GM23338 (cell line): ENCODE measurements at regions not wholly inside any gene's neighbourhood (a gene's known extent, or its start where the extent isn't known, plus 50 kb on each side); places are given as distances from the start of the nearest gene placed in this dataset.

Experiments used
- ATAC-seq: fragments of 200-7000 bp; cut with Tn5 transposase; 3 replicates; pipeline ENCODE4 v1.9.1; 2020
- DNase-seq: peaks from one replicate; pipeline ENCODE4 v3.0.0-alpha.2; 2015; ENCODE audit warnings: low spot score
- H2AFZ ChIP-seq: fragments of 200-600 bp; sonication (generic); 2 replicates; pipeline ENCODE4 v1.8.0; 2016; ENCODE audit warnings: antibody characterized with exemption, mild to moderate bottlenecking, moderate library complexity
- H3F3A ChIP-seq: fragments of 200-600 bp; sonication (generic); replicated peaks from 2 replicates; pipeline ENCODE4 v1.8.0; 2017; ENCODE audit warnings: antibody characterized with exemption, mixed run types, low read depth
- H3K27ac ChIP-seq: fragments of 200-600 bp; sonication (generic); 2 replicates; pipeline ENCODE4 v1.6.1; 2016; ENCODE audit warnings: low read depth
- H3K27me3 ChIP-seq: fragments of 200-600 bp; sonication (generic); 2 replicates; pipeline ENCODE4 v1.8.0; 2016; ENCODE audit warnings: mild to moderate bottlenecking, mixed run types, moderate library complexity; ENCODE audit not compliant: insufficient read depth
- H3K36me3 ChIP-seq: fragments of 200-600 bp; sonication (generic); 2 replicates; pipeline ENCODE4 v1.8.0; 2016; ENCODE audit warnings: mild to moderate bottlenecking; ENCODE audit not compliant: insufficient read depth
- H3K4me1 ChIP-seq: fragments of 200-600 bp; sonication (generic); 2 replicates; pipeline ENCODE4 v1.8.0; 2016; ENCODE audit warnings: mild to moderate bottlenecking, moderate library complexity; ENCODE audit not compliant: insufficient read depth
- H3K4me2 ChIP-seq: fragments of 200-600 bp; sonication (generic); 2 replicates; pipeline ENCODE4 v1.7.1; 2017; ENCODE audit warnings: mixed run types
- H3K4me3 ChIP-seq: fragments of 200-600 bp; sonication (generic); 2 replicates; pipeline ENCODE4 v1.6.1; 2016; ENCODE audit warnings: mixed run types
- H3K79me2 ChIP-seq: fragments of 200-600 bp; sonication (generic); replicated peaks from 2 replicates; pipeline ENCODE4 v1.8.0; 2017; ENCODE audit warnings: mild to moderate bottlenecking; ENCODE audit not compliant: insufficient read depth
- H3K9me2 ChIP-seq: fragments of 200-600 bp; sonication (generic); 2 replicates; pipeline ENCODE4 v1.8.0; 2017; ENCODE audit not compliant: insufficient read depth
- H4K20me1 ChIP-seq: fragments of 200-600 bp; sonication (generic); replicated peaks from 2 replicates; pipeline ENCODE4 v1.8.0; 2017; ENCODE audit warnings: mild to moderate bottlenecking; ENCODE audit not compliant: insufficient read depth
- H3K27ac Mint-ChIP-seq: 2 replicates; pipeline ENCODE4 v1.8.0; 2020; ENCODE audit warnings: inconsistent platforms, mild to moderate bottlenecking, moderate library complexity, mixed read lengths
- H3K27me3 Mint-ChIP-seq: 3 replicates; pipeline ENCODE4 v1.8.0; 2022; ENCODE audit warnings: low read depth, mild to moderate bottlenecking, moderate library complexity, mixed read lengths, inconsistent platforms; ENCODE audit not compliant: insufficient read depth, poor library complexity
- H3K36me3 Mint-ChIP-seq: 3 replicates; pipeline ENCODE4 v1.8.0; 2021; ENCODE audit warnings: low read depth, mild to moderate bottlenecking, inconsistent platforms, moderate library complexity, mixed read lengths
- H3K4me1 Mint-ChIP-seq: 3 replicates; pipeline ENCODE4 v1.8.0; 2020; ENCODE audit warnings: mild to moderate bottlenecking, inconsistent platforms, mixed read lengths
- H3K4me3 Mint-ChIP-seq: 3 replicates; pipeline ENCODE4 v1.8.0; 2021; ENCODE audit warnings: moderate library complexity, mild to moderate bottlenecking, inconsistent platforms, mixed read lengths
- H3K9me3 Mint-ChIP-seq: 3 replicates; pipeline ENCODE4 v1.8.0; 2020; ENCODE audit warnings: moderate library complexity, mild to moderate bottlenecking, inconsistent platforms, mixed read lengths
- CREB1 ChIP-seq: fragments of 250-450 bp; sonication (Bioruptor Pico); IDR thresholded peaks from 2 replicates; pipeline ENCODE4 v1.5.0; 2020; ENCODE audit warnings: low read depth, mild to moderate bottlenecking, moderate library complexity
- ETS1 ChIP-seq: IDR thresholded peaks from 2 replicates; pipeline ENCODE4 v1.6.1; 2016; ENCODE audit warnings: antibody characterized with exemption
- EZH2 ChIP-seq: fragments of 200-600 bp; sonication (generic); IDR thresholded peaks from one replicate; pipeline ENCODE4 v1.8.0; 2017; ENCODE audit warnings: antibody characterized with exemption, mild to moderate bottlenecking, low read depth; ENCODE audit not compliant: unreplicated experiment
- EZH2phosphoT487 ChIP-seq: fragments of 200-600 bp; sonication (generic); IDR thresholded peaks from one replicate; pipeline ENCODE4 v1.8.1; 2018; ENCODE audit warnings: antibody characterized with exemption; ENCODE audit not compliant: unreplicated experiment
- JUNB ChIP-seq: IDR thresholded peaks from one replicate; pipeline ENCODE4 v1.6.1; 2016; ENCODE audit warnings: antibody characterized with exemption; ENCODE audit not compliant: unreplicated experiment
- NANOG ChIP-seq: IDR thresholded peaks from 2 replicates; pipeline ENCODE4 v1.6.1; 2016; ENCODE audit warnings: antibody characterized with exemption, borderline replicate concordance
- POLR2AphosphoS5 ChIP-seq: IDR thresholded peaks from 2 replicates; pipeline ENCODE4 v1.6.1; 2016; ENCODE audit warnings: antibody characterized with exemption, low read depth
- REST ChIP-seq: IDR thresholded peaks from one replicate; pipeline ENCODE4 v1.6.1; 2018; ENCODE audit warnings: antibody characterized with exemption; ENCODE audit not compliant: unreplicated experiment
- STAT1 ChIP-seq: IDR thresholded peaks from one replicate; pipeline ENCODE4 v1.6.1; 2016; ENCODE audit warnings: antibody characterized with exemption; ENCODE audit not compliant: unreplicated experiment
- ZNF114 ChIP-seq: fragments of 250-450 bp; sonication (Bioruptor Pico); IDR thresholded peaks from 2 replicates; pipeline ENCODE4 v1.5.0; 2020; ENCODE audit warnings: mild to moderate bottlenecking, moderate library complexity
- ZNF331 ChIP-seq: fragments of 250-450 bp; sonication (Bioruptor Pico); IDR thresholded peaks from 2 replicates; pipeline ENCODE4 v1.5.0; 2020; ENCODE audit warnings: low read depth, mild to moderate bottlenecking, moderate library complexity
- TF ChIP-seq, protein P1 (sequence below): fragments of 250-450 bp; sonication (Bioruptor Pico); IDR thresholded peaks from 2 replicates; pipeline ENCODE4 v1.5.0; 2020; ENCODE audit warnings: mild to moderate bottlenecking, moderate library complexity

DNA sequence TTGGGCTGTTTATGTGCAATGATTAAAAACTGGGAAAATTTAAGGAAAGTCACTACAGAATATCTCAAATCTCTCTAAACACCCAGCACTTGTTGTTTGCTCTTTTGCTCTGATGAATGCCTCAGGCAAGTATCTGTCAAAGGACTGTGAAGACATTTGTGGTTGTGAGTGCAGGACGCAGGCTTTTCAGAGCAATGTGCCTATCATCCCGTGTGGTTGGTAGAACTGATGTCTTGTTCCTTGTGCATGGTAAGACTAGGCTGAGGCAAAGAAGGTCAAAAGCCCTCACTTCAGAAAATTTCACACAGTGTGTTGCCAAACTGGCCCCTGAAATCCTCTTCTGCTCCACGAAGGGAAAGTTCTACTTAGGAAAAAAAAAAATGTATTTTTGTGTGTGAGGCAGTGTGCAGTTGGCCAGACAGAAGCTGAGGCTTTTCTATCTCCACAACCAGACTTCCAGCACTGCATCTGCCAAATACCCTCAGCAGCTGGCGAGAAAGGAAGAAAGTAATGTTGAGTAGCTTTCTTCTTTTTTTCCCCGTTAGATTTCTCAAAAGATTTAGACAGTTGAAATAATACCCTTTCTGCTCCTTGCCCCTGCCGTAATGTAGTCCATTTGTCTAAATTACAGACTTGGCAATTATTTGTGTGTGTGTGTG, 1103.1 kb downstream of the VRK1 start:
- Mint-ChIP-seq H3K4me3 (no peak overlapping the region), H3K4me1 (no peaks in the 10 kb centered on the region), H3K36me3 (no peaks in the 10 kb centered on the region), H3K27me3 (peaks cover 1% of the 10 kb centered on the region), H3K27ac (no peak overlapping the region), H3K9me3 (no peaks in the 10 kb centered on the region)
- no peak for ATAC-seq
- Histone ChIP-seq H3K79me2 (no peaks in the 10 kb centered on the region), H3K27me3 (no peaks in the 10 kb centered on the region), H3K4me3 (no peak overlapping the region), H3K4me2 (no peak overlapping the region), H3K9me2 (no peaks in the 10 kb centered on the region), H3F3A (no peaks in the 10 kb centered on the region), H3K4me1 (no peaks in the 10 kb centered on the region), H3K36me3 (no peaks in the 10 kb centered on the region), H3K27ac (no peak overlapping the region), H4K20me1 (no peaks in the 10 kb centered on the region), H2AFZ (no peak overlapping the region)
- DNase-seq: no peak
- no peak for TF ChIP-seq ZNF331 (CRISPR knock-in tag)
- no peak for TF ChIP-seq POLR2AphosphoS5
- no peak for TF ChIP-seq ZNF114 (CRISPR knock-in tag)

DNA sequence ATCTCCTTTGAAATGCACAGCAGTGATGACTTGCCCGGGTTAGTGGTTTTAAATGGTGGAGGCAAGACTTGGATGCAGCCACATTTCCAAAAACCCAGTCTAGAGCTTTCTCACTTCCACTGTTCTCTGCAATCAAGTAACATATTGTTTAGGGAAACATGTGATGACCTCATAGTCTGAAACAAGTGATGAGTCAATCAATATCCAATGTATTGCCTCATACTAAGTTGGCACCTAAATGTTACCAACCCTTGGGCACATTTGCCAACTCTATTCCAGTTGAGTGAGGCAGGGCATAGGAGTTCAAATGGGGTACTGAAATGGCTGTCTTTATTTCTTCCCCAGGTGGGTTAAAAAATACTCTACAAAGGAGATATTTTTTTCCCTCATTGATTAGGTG, 1105.4 kb downstream of the VRK1 start:
- H4K20me1 ChIP-seq: no peaks in the 10 kb centered on the region
- no peak overlapping the region for H3K27ac ChIP-seq
- H3K9me2 ChIP-seq: no peaks in the 10 kb centered on the region
- H3K79me2 ChIP-seq: no peaks in the 10 kb centered on the region
- no peaks in the 10 kb centered on the region for H3K4me1 Mint-ChIP-seq
- DNase-seq (no peak), ATAC-seq (no peak)
- no peaks in the 10 kb centered on the region for H3K27me3 ChIP-seq
- H3K4me2 ChIP-seq: no peak overlapping the region
- peaks cover 1% of the 10 kb centered on the region for H3K27me3 Mint-ChIP-seq
- no peak overlapping the region for H3K4me3 Mint-ChIP-seq
- H3K27ac Mint-ChIP-seq: no peak overlapping the region
- no peaks in the 10 kb centered on the region for H3K9me3 Mint-ChIP-seq
- no peak overlapping the region for H3K4me3 ChIP-seq
- H3K4me1 ChIP-seq: no peaks in the 10 kb centered on the region
- no peaks in the 10 kb centered on the region for H3K36me3 Mint-ChIP-seq
- no peak overlapping the region for H2AFZ ChIP-seq
- H3K36me3 ChIP-seq: no peaks in the 10 kb centered on the region
- no peaks in the 10 kb centered on the region for H3F3A ChIP-seq
- TF ChIP-seq EZH2phosphoT487 (no peak), POLR2AphosphoS5 (no peak), NANOG (no peak), CREB1 (CRISPR knock-in tag) (no peak), ETS1 (no peak), ZNF331 (CRISPR knock-in tag) (no peak), EZH2 (no peak), JUNB (no peak), ZNF114 (CRISPR knock-in tag) (no peak), STAT1 (no peak), REST (no peak)
- TF ChIP-seq, protein P1, sequence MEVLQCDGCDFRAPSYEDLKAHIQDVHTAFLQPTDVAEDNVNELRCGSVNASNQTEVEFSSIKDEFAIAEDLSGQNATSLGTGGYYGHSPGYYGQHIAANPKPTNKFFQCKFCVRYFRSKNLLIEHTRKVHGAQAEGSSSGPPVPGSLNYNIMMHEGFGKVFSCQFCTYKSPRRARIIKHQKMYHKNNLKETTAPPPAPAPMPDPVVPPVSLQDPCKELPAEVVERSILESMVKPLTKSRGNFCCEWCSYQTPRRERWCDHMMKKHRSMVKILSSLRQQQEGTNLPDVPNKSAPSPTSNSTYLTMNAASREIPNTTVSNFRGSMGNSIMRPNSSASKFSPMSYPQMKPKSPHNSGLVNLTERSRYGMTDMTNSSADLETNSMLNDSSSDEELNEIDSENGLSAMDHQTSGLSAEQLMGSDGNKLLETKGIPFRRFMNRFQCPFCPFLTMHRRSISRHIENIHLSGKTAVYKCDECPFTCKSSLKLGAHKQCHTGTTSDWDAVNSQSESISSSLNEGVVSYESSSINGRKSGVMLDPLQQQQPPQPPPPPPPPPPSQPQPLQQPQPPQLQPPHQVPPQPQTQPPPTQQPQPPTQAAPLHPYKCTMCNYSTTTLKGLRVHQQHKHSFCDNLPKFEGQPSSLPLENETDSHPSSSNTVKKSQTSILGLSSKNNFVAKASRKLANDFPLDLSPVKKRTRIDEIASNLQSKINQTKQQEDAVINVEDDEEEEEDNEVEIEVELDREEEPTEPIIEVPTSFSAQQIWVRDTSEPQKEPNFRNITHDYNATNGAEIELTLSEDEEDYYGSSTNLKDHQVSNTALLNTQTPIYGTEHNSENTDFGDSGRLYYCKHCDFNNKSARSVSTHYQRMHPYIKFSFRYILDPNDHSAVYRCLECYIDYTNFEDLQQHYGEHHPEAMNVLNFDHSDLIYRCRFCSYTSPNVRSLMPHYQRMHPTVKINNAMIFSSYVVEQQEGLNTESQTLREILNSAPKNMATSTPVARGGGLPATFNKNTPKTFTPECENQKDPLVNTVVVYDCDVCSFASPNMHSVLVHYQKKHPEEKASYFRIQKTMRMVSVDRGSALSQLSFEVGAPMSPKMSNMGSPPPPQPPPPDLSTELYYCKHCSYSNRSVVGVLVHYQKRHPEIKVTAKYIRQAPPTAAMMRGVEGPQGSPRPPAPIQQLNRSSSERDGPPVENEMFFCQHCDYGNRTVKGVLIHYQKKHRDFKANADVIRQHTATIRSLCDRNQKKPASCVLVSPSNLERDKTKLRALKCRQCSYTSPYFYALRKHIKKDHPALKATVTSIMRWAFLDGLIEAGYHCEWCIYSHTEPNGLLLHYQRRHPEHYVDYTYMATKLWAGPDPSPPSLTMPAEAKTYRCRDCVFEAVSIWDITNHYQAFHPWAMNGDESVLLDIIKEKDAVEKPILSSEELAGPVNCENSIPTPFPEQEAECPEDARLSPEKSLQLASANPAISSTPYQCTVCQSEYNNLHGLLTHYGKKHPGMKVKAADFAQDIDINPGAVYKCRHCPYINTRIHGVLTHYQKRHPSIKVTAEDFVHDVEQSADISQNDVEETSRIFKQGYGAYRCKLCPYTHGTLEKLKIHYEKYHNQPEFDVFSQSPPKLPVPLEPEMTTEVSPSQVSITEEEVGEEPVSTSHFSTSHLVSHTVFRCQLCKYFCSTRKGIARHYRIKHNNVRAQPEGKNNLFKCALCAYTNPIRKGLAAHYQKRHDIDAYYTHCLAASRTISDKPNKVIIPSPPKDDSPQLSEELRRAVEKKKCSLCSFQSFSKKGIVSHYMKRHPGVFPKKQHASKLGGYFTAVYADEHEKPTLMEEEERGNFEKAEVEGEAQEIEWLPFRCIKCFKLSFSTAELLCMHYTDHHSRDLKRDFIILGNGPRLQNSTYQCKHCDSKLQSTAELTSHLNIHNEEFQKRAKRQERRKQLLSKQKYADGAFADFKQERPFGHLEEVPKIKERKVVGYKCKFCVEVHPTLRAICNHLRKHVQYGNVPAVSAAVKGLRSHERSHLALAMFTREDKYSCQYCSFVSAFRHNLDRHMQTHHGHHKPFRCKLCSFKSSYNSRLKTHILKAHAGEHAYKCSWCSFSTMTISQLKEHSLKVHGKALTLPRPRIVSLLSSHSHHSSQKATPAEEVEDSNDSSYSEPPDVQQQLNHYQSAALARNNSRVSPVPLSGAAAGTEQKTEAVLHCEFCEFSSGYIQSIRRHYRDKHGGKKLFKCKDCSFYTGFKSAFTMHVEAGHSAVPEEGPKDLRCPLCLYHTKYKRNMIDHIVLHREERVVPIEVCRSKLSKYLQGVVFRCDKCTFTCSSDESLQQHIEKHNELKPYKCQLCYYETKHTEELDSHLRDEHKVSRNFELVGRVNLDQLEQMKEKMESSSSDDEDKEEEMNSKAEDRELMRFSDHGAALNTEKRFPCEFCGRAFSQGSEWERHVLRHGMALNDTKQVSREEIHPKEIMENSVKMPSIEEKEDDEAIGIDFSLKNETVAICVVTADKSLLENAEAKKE (CRISPR knock-in tag): no peak
